ENCODE measurements at regions not wholly inside any gene's neighbourhood (a gene's known extent, or its start where the extent isn't known, plus 50 kb on each side); places are given as distances from the start of the nearest gene placed in this dataset.
"Not testable (repeated sequence)": the region's sequence is repeated elsewhere in the genome, so short reads cannot be mapped to it uniquely, and the experiment has no call there.

DNA sequence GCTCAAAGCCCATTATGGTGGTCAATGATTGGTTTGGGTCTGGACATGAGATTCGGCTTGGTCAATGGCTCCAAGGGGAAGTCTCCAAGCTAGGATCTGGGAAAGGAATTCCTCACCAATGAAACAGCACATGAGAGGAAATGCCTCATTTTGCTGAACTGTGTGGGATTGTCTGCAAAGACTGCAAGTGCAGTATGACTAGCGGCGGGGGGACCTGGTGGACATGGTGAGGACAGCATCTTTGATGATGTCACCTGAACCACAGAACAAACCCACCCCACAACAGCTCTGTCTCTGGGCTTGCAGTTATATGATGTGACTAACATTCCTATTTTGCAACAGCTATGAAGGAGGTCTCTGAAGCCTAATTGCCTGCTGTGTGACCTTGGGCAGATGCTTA, 50.6 kb upstream of the NKD1 start:
- no peak for DNase-seq

DNA sequence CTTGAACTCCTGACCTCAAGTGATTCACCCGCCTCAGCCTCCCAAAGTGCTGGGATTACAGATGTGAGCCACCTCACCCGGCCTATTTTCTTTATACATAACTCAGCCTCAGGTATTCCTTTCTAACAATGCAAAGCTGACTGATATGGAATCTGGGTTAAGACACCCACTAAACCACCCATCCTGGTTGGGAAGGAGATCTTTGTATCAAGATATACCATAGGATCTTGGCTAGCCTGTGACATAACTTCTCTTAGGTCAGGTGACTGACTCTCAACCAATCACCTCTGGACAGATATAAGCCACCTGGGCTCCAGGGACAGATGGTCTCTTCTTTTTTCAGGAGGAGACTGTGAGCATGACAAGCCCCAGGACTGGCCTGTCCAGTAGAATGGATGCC, 51.2 kb upstream of the NKD1 start:
- no peak for DNase-seq

DNA sequence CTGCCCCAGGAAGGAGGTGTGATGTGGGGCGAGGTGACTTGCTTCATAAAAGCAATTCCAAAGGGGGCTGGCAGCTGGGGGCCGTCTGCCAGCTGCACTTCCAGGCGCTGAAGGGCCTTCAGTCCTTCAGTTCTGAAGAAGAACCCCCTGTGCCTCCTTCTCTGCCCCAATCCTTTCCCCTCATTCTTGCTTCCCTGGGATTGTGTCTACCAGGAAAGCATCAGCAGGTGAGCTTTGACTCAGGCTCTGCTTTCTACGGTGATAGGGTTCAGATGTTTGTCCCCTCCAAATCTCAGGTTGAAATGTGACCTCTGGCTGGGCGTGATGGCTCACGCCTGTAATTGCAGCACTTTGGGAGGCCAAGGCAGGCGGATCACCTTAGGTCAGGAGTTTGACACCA, 52.5 kb upstream of the NKD1 start:
- no peak for DNase-seq

GRCh38 chr16:50494501-50495491, 53.4 kb upstream of the NKD1 start:
- DNase-seq, result no peak

- no peak for DNase-seq
These were observed 56.7 kb upstream of the NKD1 start for GRCh38 chr16:50491516-50491915.

GRCh38 chr16:50490828-50491227, 57.4 kb upstream of the NKD1 start:
- no peak for DNase-seq

DNA sequence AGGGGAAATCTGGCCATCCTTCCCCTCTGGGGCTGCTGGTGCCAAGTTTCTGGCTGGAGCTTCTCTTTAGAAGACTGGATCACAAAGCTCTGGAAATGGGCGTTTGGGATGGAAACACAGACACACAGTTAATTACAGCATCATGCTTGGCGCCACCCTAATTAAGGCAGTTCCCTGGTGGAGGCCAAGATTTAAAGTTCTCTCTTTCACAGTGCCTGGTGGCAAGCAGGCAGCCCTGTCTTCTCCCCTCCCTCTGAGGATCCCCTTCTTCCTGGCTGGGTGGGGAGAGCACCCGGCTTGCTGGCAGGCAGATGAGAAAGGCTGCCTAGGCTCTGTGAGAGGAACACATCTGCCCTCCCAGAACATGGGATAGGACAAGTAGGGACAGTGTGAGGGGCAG, 59.0 kb upstream of the NKD1 start:
- DNase-seq, result peak; percentile 53 to 77

GRCh38 chr16:50487528-50487927, 60.7 kb upstream of the NKD1 start:
- DNase-seq, result no peak

- not testable (repeated sequence) for DNase-seq
These were observed 62.0 kb upstream of the NKD1 start for GRCh38 chr16:50486162-50486561.

DNA sequence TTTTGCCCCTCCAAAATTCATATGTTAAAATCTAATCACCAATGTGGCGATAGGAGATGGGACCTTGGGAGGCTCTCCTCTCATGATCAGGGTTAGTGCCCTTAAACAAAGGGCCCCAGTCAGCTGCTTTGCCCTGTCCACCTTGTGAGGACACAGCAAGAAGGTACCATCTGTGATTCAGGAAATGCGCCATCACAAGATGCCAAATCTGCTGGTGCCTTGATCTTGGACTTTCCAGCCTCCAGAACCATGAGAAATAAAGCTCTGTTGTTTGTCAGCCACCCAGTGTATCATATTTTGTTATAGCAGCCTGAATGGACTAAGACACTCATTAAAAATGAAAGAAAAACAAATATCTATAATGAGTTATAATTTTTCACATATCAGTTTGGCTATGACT, 63.0 kb upstream of the NKD1 start:
- DNase-seq, result no peak

DNA sequence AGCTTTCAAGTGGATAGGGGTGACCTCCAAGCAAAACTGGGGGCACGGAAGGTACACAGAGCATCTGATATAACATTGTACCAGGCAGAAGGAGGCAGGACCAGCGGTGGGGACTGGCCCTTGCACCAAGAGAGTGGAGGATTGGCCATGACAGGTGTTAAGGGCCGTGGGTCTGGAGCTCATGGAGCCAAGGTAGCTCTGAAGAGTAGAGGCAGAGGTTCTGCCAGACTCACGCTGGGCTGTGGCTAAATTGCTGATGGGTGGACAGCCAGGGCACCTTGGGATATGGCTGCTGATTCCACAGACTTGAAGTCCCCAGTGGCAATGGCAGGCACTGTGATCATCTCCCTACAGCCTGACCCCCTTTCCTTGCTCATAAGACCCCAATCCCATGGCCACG, 65.9 kb upstream of the NKD1 start:
- DNase-seq, result no peak

- DNase-seq, result no peak
These were observed 68.0 kb upstream of the NKD1 start for GRCh38 chr16:50480206-50480605.

- no peak for DNase-seq
These were observed 68.4 kb upstream of the NKD1 start for GRCh38 chr16:50479771-50480170.

DNA sequence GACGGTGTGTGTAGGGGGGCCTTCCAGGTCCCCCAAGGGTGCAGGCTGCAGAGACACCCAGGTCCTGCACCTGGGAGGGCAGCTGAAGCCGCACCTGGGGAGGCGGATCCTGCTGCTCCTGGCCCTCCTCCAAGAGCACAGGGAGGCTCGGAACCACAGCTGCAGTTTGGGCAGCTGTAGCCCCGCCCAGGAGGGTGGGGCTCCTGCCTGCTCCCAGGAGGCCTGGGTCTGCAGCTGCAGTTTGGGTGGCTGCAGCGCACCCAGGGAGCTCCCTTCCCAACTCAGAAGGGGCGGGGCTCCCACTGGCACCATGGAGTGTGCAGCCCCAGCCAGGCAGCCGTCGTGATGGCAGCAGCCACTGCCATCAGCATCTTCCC, 69.4 kb upstream of the NKD1 start:
- DNase-seq, result no peak

GRCh38 chr16:50478075-50478772, 70.0 kb upstream of the NKD1 start:
- DNase-seq, result no peak

DNA sequence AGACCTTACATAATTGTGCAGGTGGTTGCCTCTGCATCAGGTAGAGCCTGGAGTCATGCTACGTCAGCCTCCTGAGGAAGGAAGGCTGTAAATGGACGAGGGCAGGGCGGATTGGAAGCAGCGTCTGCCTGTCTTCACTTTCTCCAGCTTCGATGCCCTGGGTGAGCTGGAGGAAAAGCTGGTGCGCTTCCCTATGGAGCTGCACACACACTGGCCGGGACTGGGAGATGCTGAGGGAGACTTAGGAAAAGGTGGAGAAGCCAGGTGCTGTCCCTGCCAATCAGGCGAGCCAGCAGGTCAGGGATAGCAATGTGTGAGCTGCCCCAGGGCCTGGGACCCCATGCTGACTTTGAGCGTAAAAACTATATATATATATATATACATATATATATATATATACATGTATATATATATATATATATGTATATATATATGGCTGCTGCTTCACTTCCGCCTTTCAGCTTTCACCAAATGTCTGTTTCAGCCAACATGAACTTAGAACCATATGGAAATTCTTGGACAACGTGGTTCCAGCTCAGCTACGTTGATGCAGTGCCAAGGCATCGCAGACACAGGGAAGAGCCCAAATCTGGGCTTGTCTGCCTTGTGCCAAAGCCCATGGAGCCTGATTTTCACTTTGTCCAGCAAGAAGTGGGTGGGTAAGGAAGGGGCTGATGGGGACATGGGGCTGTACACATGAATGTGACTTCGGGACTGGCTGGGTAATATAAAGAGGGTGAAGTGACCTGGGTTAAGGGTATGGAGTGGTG, 71.5 kb upstream of the NKD1 start:
- peak in 1 of 2 experiments; percentile 73 for DNase-seq

DNA sequence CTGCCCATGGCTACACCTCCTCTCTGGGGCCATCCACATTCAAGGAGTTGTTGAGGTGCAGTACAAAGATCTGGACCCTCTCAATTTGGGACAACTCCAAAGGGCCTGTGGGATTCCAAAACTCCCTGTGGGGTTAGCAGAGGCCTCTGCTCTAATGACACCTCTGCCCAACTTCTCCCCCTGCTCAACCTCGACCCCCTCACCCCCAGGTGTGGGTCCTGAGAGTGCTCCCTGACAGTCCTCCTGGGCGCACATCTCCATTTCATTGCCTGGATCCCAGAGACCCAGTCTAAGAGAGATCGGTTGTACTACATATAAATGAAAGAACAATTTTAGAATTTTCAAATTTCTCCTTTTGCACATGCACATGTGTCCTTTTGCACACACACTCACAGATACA, 73.0 kb upstream of the NKD1 start:
- DNase-seq, result no peak

- DNase-seq, result no peak
These were observed 74.1 kb upstream of the NKD1 start for GRCh38 chr16:50474138-50474537.

- no peak for DNase-seq
These were observed 74.7 kb upstream of the NKD1 start for GRCh38 chr16:50473356-50473945.

DNA sequence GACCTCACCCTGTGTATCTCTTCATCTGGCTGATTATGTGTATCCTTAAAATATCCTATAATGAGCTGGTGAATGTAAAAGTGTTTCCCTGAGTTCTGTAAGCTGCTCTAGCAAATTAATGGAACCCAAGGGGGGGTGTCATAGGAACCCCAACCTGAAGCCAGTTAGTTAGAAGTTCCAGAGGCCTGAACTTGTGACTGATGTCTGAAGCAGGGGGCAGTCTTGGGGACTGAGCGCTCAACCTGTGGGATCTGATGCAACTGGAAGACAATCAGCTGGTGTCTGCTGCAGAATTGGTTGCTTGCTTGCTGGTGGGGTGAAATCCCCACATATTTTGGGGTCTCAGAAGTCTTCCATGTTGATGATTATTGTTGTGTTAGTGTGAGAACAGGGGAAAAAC, 75.7 kb upstream of the NKD1 start:
- no peak for DNase-seq

DNA sequence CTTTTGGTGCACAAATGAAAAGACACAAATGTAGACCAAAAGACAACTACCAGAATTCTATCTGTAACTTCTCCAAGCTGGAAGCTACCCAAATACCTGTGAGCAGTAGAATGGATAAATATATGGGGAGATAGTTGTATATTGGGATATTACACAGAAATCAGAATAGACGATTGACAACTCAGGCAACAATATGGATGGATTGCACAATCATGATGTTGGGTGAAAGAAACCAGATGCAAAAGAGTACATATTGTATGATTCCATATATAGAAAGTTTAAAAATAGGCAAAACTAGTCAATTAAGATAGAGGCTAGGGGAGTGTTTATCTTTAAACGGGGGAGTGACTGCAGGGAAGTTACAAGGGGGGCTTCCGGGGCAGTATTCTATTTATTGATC, 77.5 kb upstream of the NKD1 start:
- no peak for DNase-seq

DNA sequence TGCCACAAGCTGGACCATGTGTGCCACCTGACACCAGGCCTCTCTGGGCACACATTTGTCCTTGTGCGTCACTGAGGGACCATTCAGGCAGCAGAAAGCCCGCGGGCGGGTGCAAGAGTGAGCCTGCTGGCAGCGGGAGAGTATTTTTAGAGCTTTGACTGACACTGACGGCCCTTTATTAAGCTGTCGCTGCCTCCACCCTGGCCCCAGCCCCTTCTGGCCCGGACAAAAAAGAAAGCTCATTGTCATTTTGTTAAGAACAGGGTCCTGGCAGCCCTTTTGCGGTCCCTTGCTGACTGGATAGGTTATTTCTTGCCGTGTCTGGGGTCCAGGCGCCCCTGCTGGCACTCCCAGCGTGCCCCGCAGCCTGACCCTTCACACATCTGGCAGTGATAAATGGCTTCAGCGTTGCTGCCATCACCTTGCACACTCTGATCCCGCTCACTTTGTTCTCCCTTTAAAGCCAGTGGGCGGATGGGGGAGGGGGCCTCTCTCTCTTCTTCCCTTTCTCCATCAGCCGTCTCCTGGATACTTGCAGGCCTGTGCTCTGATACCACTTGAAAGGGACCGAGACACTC, 78.4 kb upstream of the NKD1 start:
- no peak for DNase-seq

All from NCI-H446 (cell line).